SKM-1 treated with dmso at 0.1 percent for 144 hours (cell line): ENCODE measurements at regions not wholly inside any gene's neighbourhood (a gene's known extent, or its start where the extent isn't known, plus 50 kb on each side); places are given as distances from the start of the nearest gene placed in this dataset.
"Not testable (repeated sequence)": the region's sequence is repeated elsewhere in the genome, so short reads cannot be mapped to it uniquely, and the experiment has no call there.

ENCODE experiments used
- DNase-seq: peaks from one replicate; lab custom pipeline; 2025; ENCODE audit not compliant: unreplicated experiment; lab: John Stamatoyannopoulos, UW

DNA sequence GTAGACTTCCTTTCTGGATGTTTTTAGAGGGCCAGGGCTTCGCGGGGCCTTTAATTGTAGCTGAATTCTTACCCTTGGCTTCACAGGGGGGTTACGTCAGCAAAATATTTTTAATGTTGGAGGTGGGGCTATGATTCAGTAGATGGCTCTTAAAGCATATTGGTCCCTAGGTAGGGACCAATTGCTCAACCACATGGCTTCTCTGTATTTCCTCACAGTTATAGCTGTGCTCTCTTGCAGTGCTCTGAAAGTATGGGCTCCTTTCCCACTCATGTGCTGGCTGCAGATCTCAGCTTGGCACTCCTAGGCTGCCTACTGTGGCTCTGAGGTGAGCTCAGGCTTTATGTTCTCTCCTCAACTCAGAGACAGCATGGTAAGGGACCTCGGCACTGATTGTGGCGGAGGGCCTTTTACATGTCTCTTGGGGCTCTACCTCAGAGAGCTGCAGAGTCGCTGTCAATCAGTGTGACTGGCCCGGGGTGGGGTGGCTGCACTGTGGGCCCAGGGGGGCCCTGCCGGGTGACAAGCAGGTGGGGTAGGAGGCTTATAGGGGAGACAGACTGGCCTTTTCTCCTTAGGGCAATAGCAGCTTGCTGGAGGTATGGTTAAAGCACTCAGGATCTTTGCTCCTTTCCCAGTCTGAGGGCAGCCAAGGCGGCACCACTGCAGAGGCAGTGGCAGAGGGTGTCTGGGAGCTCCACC is 318.0 kb downstream of the DOK5 start:
- no peak for DNase-seq

DNA sequence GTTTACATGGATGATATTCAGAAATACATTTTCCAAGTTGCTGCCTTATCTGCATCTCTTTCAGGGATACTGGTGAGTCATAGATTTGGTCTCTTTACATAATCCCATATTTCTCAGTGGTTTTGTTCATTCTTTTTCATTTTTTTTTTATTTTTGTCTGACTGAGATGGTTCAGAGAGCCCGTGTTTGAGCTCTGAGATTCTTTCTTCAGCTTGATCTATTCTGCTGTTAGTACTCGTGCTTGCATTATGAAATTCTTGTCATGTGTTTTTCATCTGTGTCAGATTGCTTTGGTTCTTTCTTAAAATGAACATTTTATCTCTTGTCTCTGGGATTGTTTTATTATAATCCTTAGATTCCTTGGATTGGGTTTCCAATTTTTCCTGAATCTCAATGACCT is 317.3 kb downstream of the DOK5 start:
- DNase-seq = no peak

- DNase-seq = not testable (repeated sequence)
Observed at GRCh38 chr20:54788260-54788659, 312.9 kb downstream of the DOK5 start.

- DNase-seq = not testable (repeated sequence)
Observed at GRCh38 chr20:54782758-54783157, 307.4 kb downstream of the DOK5 start.

DNA sequence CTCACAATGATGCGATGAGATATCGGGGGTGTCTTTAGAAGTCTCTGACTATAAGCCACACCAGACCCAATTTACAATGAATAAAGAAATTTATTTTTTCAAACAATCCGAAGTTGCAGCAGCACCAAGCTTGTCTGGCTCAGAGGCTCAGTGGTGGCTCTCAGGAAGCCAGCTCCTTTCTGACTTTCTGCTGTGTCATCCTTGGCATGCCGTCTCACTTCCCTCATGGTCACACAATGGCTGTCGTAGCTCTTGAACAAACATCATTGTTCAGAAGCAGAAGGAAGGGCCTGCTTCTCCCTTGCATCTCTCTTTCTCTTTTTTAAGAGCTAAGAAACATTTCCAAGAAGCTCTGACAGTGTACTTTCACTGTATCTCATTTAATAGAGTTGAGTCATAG is 299.0 kb downstream of the DOK5 start:
- no peak for DNase-seq

DNA sequence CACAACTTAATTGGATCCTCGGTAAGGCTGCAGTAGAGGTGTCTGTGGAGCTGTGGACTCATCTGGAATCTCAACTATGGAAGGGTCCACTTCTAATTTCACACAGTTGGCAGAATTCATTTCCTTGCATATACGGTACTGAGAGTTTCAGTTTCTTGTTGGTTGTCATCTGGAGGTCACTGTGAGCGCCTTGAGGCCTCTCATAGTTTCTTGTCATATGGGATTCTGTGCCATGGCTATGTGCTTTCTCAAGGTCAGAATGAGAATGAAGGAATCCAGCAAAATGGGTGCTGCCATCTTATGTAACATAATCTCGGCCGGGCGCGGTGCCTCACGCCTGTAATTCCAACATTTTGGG is 298.2 kb downstream of the DOK5 start:
- no peak for DNase-seq

GRCh38 chr20:54772893-54773642 is 297.7 kb downstream of the DOK5 start:
- DNase-seq = no peak

DNA sequence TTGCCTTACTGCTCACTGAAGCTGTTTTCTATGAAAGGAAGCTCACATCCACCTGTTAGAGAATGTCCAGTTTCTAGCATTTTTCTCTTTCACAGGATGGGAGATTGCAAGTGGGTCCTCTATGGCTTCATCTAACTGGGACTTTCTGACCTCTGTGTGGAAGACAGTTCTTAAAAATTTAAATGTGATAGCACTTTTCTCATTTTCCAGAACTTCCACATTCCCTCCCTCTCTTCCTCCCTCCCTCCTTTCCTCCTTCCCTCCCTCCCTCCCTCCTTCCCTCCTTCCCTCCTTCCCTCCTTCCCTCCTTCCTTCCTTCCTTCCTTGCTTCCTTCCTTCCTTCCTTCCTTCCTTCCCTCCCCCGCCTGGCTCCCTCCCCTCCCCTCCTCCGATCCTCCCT is 291.1 kb downstream of the DOK5 start:
- no peak for DNase-seq

- no peak for DNase-seq
Observed at GRCh38 chr20:54763366-54763765, 288.0 kb downstream of the DOK5 start.

DNA sequence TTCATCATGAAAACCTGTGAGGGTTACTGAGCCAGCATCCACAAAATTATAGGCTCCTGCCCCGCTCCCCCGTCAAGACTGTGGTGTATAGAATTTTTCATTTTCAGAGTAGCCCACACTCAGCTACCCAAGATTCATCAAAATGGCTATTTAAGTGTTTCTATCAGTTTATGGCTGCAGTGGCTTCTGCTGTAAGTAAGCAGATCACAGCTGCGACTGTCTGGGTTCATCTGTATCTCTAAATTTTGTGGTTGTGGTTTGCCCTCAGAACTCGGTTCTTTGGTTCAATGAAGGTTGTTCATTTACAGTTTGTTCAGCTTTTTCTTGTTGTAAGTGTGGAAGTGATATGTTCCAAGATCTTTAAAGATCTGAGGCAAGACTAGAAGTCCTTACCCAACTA is 284.2 kb downstream of the DOK5 start:
- no peak for DNase-seq

- no peak for DNase-seq
Observed at GRCh38 chr20:54746796-54747195, 271.4 kb downstream of the DOK5 start.

DNA sequence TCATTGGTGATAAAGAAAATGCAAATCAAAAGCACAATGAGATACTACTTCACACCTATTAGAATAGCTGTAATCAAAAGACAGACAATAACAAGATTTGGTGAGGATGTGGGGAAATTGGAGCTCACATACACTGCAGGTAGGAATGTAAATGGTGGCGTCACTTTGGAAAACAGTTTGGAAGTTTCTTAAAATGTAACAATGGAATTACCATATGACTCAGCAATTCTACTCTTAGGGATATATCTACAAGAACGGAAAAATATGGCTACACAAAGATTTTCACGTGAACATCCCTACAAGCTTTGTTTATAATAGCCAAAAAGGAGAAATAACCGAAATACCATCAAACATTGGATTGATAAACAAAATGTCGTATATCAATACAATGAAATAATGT is 270.4 kb downstream of the DOK5 start:
- DNase-seq = no peak

DNA sequence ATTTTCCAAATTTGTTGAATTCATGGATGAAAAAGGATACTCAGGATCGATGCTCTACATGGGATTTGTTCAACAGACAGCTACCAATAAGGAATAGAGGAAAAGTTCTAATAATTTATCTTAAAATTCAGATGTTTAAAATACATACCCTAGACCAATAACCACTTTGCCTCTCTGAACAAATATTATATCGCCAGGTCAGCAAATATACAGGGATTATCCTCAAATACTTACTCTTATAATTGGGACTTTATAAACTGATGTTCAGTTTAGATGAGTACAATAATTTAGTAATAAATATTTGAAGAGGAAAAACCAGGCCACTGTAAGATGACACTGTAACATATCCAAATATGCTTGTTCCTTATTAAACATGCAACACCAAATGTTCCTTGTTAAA is 268.7 kb downstream of the DOK5 start:
- no peak for DNase-seq

DNA sequence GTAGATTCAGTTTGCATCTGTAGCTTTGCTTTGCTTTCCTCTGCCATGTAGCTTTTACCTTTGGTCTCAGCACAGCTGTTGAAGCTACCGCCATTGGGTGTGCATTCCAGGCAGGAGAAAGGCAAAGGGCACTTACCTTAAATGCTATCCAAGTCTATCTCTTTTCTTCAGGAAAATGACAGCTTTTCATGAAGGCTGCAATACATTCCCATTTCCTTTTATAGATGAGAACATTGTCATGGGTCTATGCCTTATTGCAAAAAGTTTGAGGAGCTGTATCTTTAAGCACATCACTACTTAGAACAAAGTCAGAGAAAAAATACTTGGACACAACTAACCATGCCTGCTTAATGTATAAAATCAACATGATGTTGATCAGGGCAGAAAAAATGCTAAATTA is 266.8 kb downstream of the DOK5 start:
- no peak for DNase-seq

- DNase-seq = no peak
Observed at GRCh38 chr20:54736421-54736820, 261.0 kb downstream of the DOK5 start.

DNA sequence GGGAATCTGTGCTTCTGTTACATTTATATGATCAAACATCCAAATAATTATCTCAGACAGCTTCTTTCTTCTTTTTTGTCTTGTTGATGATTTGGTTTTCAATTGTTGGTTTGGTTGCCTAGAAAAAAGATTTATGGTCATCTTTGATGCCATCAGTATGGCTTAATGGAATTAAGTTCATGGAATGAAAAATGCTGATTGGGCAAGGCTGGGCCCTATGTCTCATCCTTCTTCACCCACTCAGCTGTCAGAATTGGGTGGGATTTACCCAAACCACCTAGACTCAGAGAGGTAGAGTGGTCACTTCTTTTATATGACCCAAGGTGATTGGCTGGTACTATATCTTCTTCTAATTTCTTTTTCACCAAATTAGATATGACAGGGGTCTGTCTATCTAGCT is 258.3 kb downstream of the DOK5 start:
- no peak for DNase-seq

GRCh38 chr20:54727490-54727889 is 252.1 kb downstream of the DOK5 start:
- DNase-seq = no peak

GRCh38 chr20:54726687-54727300 is 251.4 kb downstream of the DOK5 start:
- peak; percentile 3 for DNase-seq

- DNase-seq = not testable (repeated sequence)
Observed at GRCh38 chr20:54725266-54725665, 249.9 kb downstream of the DOK5 start.

GRCh38 chr20:54723723-54724122 is 248.3 kb downstream of the DOK5 start:
- no peak for DNase-seq

- DNase-seq = no peak
Observed at GRCh38 chr20:54717983-54718382, 242.6 kb downstream of the DOK5 start.

- DNase-seq = no peak
Observed at GRCh38 chr20:54716790-54717189, 241.4 kb downstream of the DOK5 start.
